H9 (cell line): ENCODE measurements at regions not wholly inside any gene's neighbourhood (a gene's known extent, or its start where the extent isn't known, plus 50 kb on each side); places are given as distances from the start of the nearest gene placed in this dataset.

Experiments
- DNase-seq: peaks from one replicate; pipeline ENCODE4 v3.0.0-alpha.2; 2017
- H2AFZ ChIP-seq: one replicate; pipeline ENCODE4 v1.6.1; 2013; ENCODE audit warnings: mild to moderate bottlenecking, low read length, control low read depth, moderate library complexity
- H2AK5ac ChIP-seq: 2 replicates; pipeline ENCODE4 v1.6.1; 2013; ENCODE audit warnings: low read length, control low read depth, mixed read lengths; ENCODE audit not compliant: insufficient read length
- H2BK120ac ChIP-seq: one replicate; pipeline ENCODE4 v1.6.1; 2013; ENCODE audit warnings: low read depth, mild to moderate bottlenecking, low read length, control low read depth, inconsistent platforms; ENCODE audit not compliant: poor library complexity, severe bottlenecking
- H2BK12ac ChIP-seq: 2 replicates; pipeline ENCODE4 v1.6.1; 2013; ENCODE audit warnings: low read length, control low read depth, mixed read lengths, low read depth; ENCODE audit not compliant: insufficient read length
- H2BK15ac ChIP-seq: 2 replicates; pipeline ENCODE4 v1.6.1; 2013; ENCODE audit warnings: low read depth, low read length, control low read depth
- H2BK20ac ChIP-seq: one replicate; pipeline ENCODE4 v1.6.1; 2013; ENCODE audit warnings: low read depth, mild to moderate bottlenecking, low read length, control low read depth, inconsistent platforms; ENCODE audit not compliant: poor library complexity, severe bottlenecking
- H2BK5ac ChIP-seq: 2 replicates; pipeline ENCODE4 v1.6.1; 2013; ENCODE audit warnings: low read length, control low read depth, mixed read lengths; ENCODE audit not compliant: insufficient read length
- H3K14ac ChIP-seq: 2 replicates; pipeline ENCODE4 v1.6.1; 2013; ENCODE audit warnings: low read length, control low read depth; ENCODE audit not compliant: insufficient read depth
- H3K18ac ChIP-seq: 2 replicates; pipeline ENCODE4 v1.6.1; 2013; ENCODE audit warnings: low read depth, mild to moderate bottlenecking, mixed read lengths, low read length, control low read depth; ENCODE audit not compliant: insufficient read length
- H3K23ac ChIP-seq: 2 replicates; pipeline ENCODE4 v1.6.1; 2013; ENCODE audit warnings: low read length, control low read depth, mixed read lengths, low read depth; ENCODE audit not compliant: insufficient read length
- H3K23me2 ChIP-seq: 2 replicates; pipeline ENCODE4 v1.6.1; 2013; ENCODE audit warnings: low read depth, mild to moderate bottlenecking, mixed read lengths, low read length, control low read depth; ENCODE audit not compliant: insufficient read length, poor library complexity, severe bottlenecking
- H3K27ac ChIP-seq: 2 replicates; pipeline ENCODE4 v1.5.1; 2013; ENCODE audit warnings: low read length, control low read depth, mixed read lengths, low read depth; ENCODE audit not compliant: insufficient read length
- H3K27me3 ChIP-seq: 2 replicates; pipeline ENCODE4 v1.6.1; 2013; ENCODE audit warnings: low read length, control low read depth, inconsistent platforms; ENCODE audit not compliant: insufficient read depth
- H3K4ac ChIP-seq: 2 replicates; pipeline ENCODE4 v1.6.1; 2013; ENCODE audit warnings: low read depth, mild to moderate bottlenecking, control low read depth, inconsistent platforms, low read length, moderate library complexity
- H3K4me1 ChIP-seq: 2 replicates; pipeline ENCODE4 v1.6.1; 2013; ENCODE audit warnings: low read length, control low read depth, inconsistent platforms; ENCODE audit not compliant: insufficient read depth
- H3K4me2 ChIP-seq: 2 replicates; pipeline ENCODE4 v1.6.1; 2013; ENCODE audit warnings: low read length, control low read depth, mixed read lengths; ENCODE audit not compliant: insufficient read length, insufficient read depth
- H3K56ac ChIP-seq: 2 replicates; pipeline ENCODE4 v1.6.1; 2013; ENCODE audit warnings: low read depth, mild to moderate bottlenecking, mixed read lengths, low read length, control low read depth; ENCODE audit not compliant: insufficient read length
- H3K79me1 ChIP-seq: 2 replicates; pipeline ENCODE4 v1.6.1; 2013; ENCODE audit warnings: low read depth, mild to moderate bottlenecking, moderate library complexity, low read length, control low read depth, inconsistent platforms; ENCODE audit not compliant: insufficient read depth, poor library complexity, severe bottlenecking
- H3K79me2 ChIP-seq: 2 replicates; pipeline ENCODE4 v1.6.1; 2013; ENCODE audit warnings: low read length, control low read depth, inconsistent platforms; ENCODE audit not compliant: insufficient read depth
- H3K9ac ChIP-seq: 2 replicates; pipeline ENCODE4 v1.6.1; 2013; ENCODE audit warnings: low read length, control low read depth, mixed read lengths; ENCODE audit not compliant: insufficient read length; ENCODE audit errors: extremely low read depth
- H3K9me3 ChIP-seq: one replicate; pipeline ENCODE4 v1.6.1; 2013; ENCODE audit warnings: low read depth, low read length, inconsistent platforms; ENCODE audit not compliant: control insufficient read depth
- H3T11ph ChIP-seq: one replicate; pipeline ENCODE4 v1.6.1; 2013; ENCODE audit warnings: mild to moderate bottlenecking, low read length, control low read depth, inconsistent platforms
- H4K20me1 ChIP-seq: one replicate; pipeline ENCODE4 v1.6.1; 2013; ENCODE audit not compliant: control insufficient read depth, insufficient read length, insufficient read depth
- H4K5ac ChIP-seq: 2 replicates; pipeline ENCODE4 v1.6.1; 2013; ENCODE audit warnings: low read depth, mild to moderate bottlenecking, mixed read lengths, low read length, control low read depth; ENCODE audit not compliant: insufficient read length
- H4K8ac ChIP-seq: replicated peaks from 2 replicates; pipeline ENCODE4 v1.6.1; 2013; ENCODE audit warnings: low read length, control low read depth, mixed read lengths, low read depth; ENCODE audit not compliant: insufficient read length
- H4K91ac ChIP-seq: 2 replicates; pipeline ENCODE4 v1.6.1; 2013; ENCODE audit warnings: low read depth, mild to moderate bottlenecking, moderate library complexity, mixed read lengths, low read length, control low read depth; ENCODE audit not compliant: insufficient read length
- H3K27ac Mint-ChIP-seq, 3 experiments: 2 replicates in 2 of 3; 3 replicates in 1 of 3; pipeline ENCODE4 v1.8.0; 2020 to 2021; ENCODE audit warnings: mixed read lengths in 3 of 3, mild to moderate bottlenecking in 1 of 3, moderate library complexity in 1 of 3
- H3K27me3 Mint-ChIP-seq: 2 replicates; pipeline ENCODE4 v1.8.0; 2021; ENCODE audit warnings: low read depth, mild to moderate bottlenecking, moderate library complexity, mixed read lengths
- H3K36me3 Mint-ChIP-seq, 3 experiments: 2 replicates in 2 of 3; 3 replicates in 1 of 3; pipeline ENCODE4 v1.8.0; 2020 to 2021; ENCODE audit warnings: low read depth in 3 of 3, mixed read lengths in 3 of 3; ENCODE audit not compliant: insufficient read depth in 1 of 3
- H3K4me1 Mint-ChIP-seq, 2 experiments: 2 replicates each; pipeline ENCODE4 v1.8.0; 2020; ENCODE audit warnings: mixed read lengths in 2 of 2
- H3K4me3 Mint-ChIP-seq, 2 experiments: 2 replicates in 1 of 2; 3 replicates in 1 of 2; pipeline ENCODE4 v1.8.0; 2020 to 2021; ENCODE audit warnings: mild to moderate bottlenecking in 2 of 2, mixed read lengths in 2 of 2, moderate library complexity in 1 of 2
- H3K9me3 Mint-ChIP-seq, 2 experiments: 2 replicates in 1 of 2; 3 replicates in 1 of 2; pipeline ENCODE4 v1.8.0; 2020; ENCODE audit warnings: mild to moderate bottlenecking in 2 of 2, mixed read lengths in 2 of 2, moderate library complexity in 1 of 2
- WGBS: extraction: QIAGEN DNeasy Blood & Tissue Kit; methylation state at CpG from one replicate; pipeline ENCODE4 v1.1.7; 2013; ENCODE audit warnings: missing lambda C conversion rate, low lambda C conversion rate, mixed read lengths; ENCODE audit not compliant: insufficient read length; ENCODE audit errors: extremely low coverage; 5-methylcytosine and 5-hydroxymethylcytosine counted together
- TF ChIP-seq, protein P1 (sequence below): fragments of 200-600 bp; sonication (generic); conservative IDR thresholded peaks from 3 replicates; pipeline ENCODE4 v1.8.0; 2021; ENCODE audit warnings: antibody characterized with exemption, mild to moderate bottlenecking

GRCh38 chr2:20917287-20917660, 94.4 kb upstream of the LDAH start:
- TF ChIP-seq, protein P1, sequence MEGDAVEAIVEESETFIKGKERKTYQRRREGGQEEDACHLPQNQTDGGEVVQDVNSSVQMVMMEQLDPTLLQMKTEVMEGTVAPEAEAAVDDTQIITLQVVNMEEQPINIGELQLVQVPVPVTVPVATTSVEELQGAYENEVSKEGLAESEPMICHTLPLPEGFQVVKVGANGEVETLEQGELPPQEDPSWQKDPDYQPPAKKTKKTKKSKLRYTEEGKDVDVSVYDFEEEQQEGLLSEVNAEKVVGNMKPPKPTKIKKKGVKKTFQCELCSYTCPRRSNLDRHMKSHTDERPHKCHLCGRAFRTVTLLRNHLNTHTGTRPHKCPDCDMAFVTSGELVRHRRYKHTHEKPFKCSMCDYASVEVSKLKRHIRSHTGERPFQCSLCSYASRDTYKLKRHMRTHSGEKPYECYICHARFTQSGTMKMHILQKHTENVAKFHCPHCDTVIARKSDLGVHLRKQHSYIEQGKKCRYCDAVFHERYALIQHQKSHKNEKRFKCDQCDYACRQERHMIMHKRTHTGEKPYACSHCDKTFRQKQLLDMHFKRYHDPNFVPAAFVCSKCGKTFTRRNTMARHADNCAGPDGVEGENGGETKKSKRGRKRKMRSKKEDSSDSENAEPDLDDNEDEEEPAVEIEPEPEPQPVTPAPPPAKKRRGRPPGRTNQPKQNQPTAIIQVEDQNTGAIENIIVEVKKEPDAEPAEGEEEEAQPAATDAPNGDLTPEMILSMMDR, result no peak
- no peaks in the 10 kb centered on the region for H3K23me2 ChIP-seq
- no peaks in the 10 kb centered on the region for H4K20me1 ChIP-seq
- no peak overlapping the region for H3K4ac ChIP-seq
- no peak overlapping the region for H3K4me2 ChIP-seq
- no peak overlapping the region for H2BK15ac ChIP-seq
- peaks cover 0 to 3% of the 10 kb centered on the region in 2 experiments; a peak in 1 of 5 replicates for H3K9me3 Mint-ChIP-seq
- H3K23ac ChIP-seq, result no peak overlapping the region
- no peak overlapping the region for H3K9ac ChIP-seq
- no peak overlapping the region for H2AK5ac ChIP-seq
- no peak overlapping the region for H4K5ac ChIP-seq
- H3K27ac ChIP-seq, result no peak overlapping the region
- H3K4me1 ChIP-seq, result no peaks in the 10 kb centered on the region
- no peak for DNase-seq
- no peaks in the 10 kb centered on the region for H3K79me2 ChIP-seq
- H3K18ac ChIP-seq, result no peak overlapping the region
- no peak overlapping the region for H3T11ph ChIP-seq
- H4K8ac ChIP-seq, result no peak overlapping the region
- no peaks in the 10 kb centered on the region for H3K27me3 ChIP-seq
- peaks cover 8% of the 10 kb centered on the region for H3K27me3 Mint-ChIP-seq
- no peaks in the 10 kb centered on the region; a peak in 1 of 7 replicates for H3K36me3 Mint-ChIP-seq
- H4K91ac ChIP-seq, result no peak overlapping the region
- no peak overlapping the region for H2BK12ac ChIP-seq
- no peak overlapping the region for H2BK20ac ChIP-seq
- H2BK120ac ChIP-seq, result no peak overlapping the region
- H2AFZ ChIP-seq, result no peak overlapping the region
- H3K79me1 ChIP-seq, result no peaks in the 10 kb centered on the region
- H3K4me3 Mint-ChIP-seq, result no peak overlapping the region
- no CpG with 5 or more reads among the region's 8 CpGs for WGBS
- peaks cover 0 to 8% of the 10 kb centered on the region in 2 experiments; a peak in 2 of 4 replicates for H3K4me1 Mint-ChIP-seq
- no peak overlapping the region for H3K14ac ChIP-seq
- H3K9me3 ChIP-seq, result no peaks in the 10 kb centered on the region
- H3K56ac ChIP-seq, result no peak overlapping the region
- H3K27ac Mint-ChIP-seq, result no peak overlapping the region
- H2BK5ac ChIP-seq, result no peak overlapping the region
